ENCODE measurements at regions not wholly inside any gene's neighbourhood (a gene's known extent, or its start where the extent isn't known, plus 50 kb on each side); places are given as distances from the start of the nearest gene placed in this dataset.

DNA sequence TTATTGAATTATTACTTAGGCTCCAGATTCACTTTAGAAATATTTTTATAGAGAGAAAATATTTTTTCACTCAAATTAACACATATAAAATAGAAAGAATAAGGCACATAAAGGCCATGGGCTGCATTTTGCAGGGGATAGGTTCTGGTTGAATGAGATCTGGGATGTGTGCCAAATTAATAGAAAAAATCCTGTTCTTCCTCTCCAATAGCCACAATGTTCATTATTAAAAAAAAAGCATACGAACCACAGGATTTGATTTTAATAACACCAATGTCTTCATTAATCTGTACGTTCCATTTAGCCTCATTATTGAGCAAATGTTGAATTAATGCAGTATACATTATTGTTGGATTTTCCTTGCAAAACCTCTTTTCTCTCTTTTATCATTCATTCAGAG is 622.8 kb upstream of the AGTR1 start:
- ATAC-seq (ENCODE audit: low FRiP score) = no peak
- no peak for TF ChIP-seq CTCF (IDR thresholded peaks at IDR 0.05)

GRCh38 chr3:148075771-148076716 is 621.7 kb upstream of the AGTR1 start:
- ATAC-seq (ENCODE audit: low FRiP score) (no peak), DNase-seq (ENCODE audit: low spot score) (no peak)
- no peak for TF ChIP-seq CTCF (IDR thresholded peaks at IDR 0.05)

More for the DNA sequence above, 622.8 kb upstream of the AGTR1 start:
- no peak for DNase-seq (ENCODE audit: low spot score)

- DNase-seq (ENCODE audit: low spot score) = no peak
- no peak for TF ChIP-seq CTCF (IDR thresholded peaks at IDR 0.05)
- no peak for ATAC-seq (ENCODE audit: low FRiP score)
Observed at GRCh38 chr3:148077318-148077923, 620.3 kb upstream of the AGTR1 start.

DNA sequence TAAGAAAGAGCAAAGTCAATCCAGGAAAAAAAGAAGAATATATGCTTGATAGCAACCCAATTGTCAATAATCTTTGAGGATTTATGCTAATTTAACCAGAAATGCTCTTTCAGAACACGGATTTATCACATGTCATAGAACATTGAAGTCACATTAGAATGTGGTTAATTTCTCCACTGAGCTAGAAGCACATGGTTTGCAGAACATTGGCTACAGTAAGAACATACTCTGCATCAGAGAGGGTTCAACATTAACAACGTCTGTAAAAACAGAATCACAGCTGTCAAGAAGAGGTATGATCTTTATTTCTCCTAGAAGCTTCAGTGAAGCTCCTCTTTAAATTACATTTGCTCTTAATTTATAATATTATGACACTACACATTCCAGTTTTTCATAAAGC is 619.7 kb upstream of the AGTR1 start:
- no peak for ATAC-seq (ENCODE audit: low FRiP score)
- no peak for TF ChIP-seq CTCF (IDR thresholded peaks at IDR 0.05)
- no peak for DNase-seq (ENCODE audit: low spot score)

DNA sequence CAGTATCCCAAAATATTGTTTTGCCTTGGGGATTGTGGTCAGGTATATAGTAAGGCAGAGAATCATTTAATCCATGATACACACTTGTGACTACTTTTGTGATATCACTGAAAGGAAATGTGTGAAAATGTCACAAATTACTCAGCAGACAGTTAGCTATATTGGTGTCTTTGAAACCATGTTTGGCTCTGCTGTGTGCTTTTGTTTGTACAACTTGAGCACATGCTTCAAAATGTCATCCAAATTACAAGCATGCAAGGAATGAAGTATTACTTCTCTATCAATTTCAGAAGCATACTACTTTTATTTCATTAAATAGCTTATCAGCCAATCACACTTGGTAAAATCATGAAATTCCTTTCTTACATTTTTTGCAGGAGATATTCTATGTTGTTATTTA is 619.0 kb upstream of the AGTR1 start:
- ATAC-seq (ENCODE audit: low FRiP score) = no peak
- TF ChIP-seq CTCF (IDR thresholded peaks at IDR 0.05) = no peak
- DNase-seq (ENCODE audit: low spot score) = no peak

DNA sequence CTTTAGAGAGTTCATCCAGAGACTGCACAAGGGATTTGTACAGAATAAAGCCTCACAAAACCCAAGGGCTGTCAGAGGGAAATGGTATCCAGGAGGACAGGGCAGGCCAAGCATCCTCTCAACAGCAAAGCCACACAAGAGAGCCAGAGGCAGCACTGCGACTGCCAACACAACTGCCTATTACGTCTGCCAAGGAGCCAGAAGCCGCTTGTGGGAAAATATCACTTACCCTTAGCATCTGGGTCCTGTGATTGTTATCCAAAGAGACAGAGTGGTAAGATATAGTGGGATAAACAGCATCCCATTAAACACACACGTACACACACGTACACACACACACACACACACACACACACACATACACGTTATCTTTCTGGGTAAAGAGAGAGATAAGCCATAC is 618.3 kb upstream of the AGTR1 start:
- DNase-seq (ENCODE audit: low spot score) (no peak), ATAC-seq (ENCODE audit: low FRiP score) (no peak)
- TF ChIP-seq CTCF (IDR thresholded peaks at IDR 0.05) = no peak

DNA sequence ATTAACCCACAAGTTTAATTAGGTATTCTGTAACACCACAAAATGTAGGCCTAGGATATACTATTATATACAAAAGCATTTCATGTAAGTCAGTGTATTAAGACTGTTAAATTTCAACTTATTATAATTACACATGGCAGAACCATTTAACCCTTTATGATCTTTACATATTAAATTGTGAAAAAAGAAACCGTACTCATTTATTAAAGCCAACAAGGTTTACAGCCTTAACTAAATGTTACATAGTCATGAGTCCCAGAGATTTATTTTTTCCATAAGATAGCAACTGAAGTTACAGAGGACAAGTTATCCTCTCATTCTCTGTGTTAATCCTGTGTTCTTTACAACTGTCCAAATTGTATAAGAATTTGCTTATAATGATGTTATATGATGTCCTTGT is 615.8 kb upstream of the AGTR1 start:
- TF ChIP-seq CTCF (IDR thresholded peaks at IDR 0.05) = no peak
- no peak for ATAC-seq (ENCODE audit: low FRiP score)
- no peak for DNase-seq (ENCODE audit: low spot score)
